Endothelial cell of umbilical vein (primary cell): ENCODE measurements at regions not wholly inside any gene's neighbourhood (a gene's known extent, or its start where the extent isn't known, plus 50 kb on each side); places are given as distances from the start of the nearest gene placed in this dataset.

Experiments used
- BruUV-seq: library from RNA; stranded (reverse); fragments of 400-500 nt; replicated peaks from 2 replicates; lab custom pipeline; 2021; lab: Mats Ljungman, UMichigan
- CTCF ChIA-PET: fragments of 300-600, 350-600 bp; sonication (Branson Sonifier 250); formaldehyde crosslinking; loops from one replicate; lab custom pipeline; 2021; ENCODE audit warnings: antibody characterized with exemption, inconsistent platforms; lab: Charles Lee
- POLR2A ChIA-PET: fragments of 300-600, 350-600 bp; sonication (Branson Sonifier 250); formaldehyde crosslinking; loops from one replicate; lab custom pipeline; 2021; ENCODE audit warnings: antibody characterized with exemption, inconsistent platforms; lab: Charles Lee
- DNase-seq: peaks from one replicate; pipeline ENCODE4 v3.0.0-alpha.2; 2011; ENCODE audit warnings: low read depth, low spot score
- FAIRE-seq: peaks from 2 replicates; lab custom pipeline; 2011; peaks lifted over from hg19 to GRCh38; lab: Jason Lieb, UNC
- H2AFZ ChIP-seq: 2 replicates; pipeline ENCODE4 v1.6.0; 2012; ENCODE audit warnings: low read depth, low read length, control low read depth, inconsistent platforms
- H3K27ac ChIP-seq: 2 replicates; pipeline ENCODE4 v1.5.1; 2011; ENCODE audit warnings: low read depth, mild to moderate bottlenecking, control low read depth, low read length, moderate library complexity; ENCODE audit not compliant: insufficient read depth
- H3K27me3 ChIP-seq, 2 experiments: 2 replicates each; pipeline versions ENCODE4 v1.6.0 to v1.6.1; 2011; ENCODE audit warnings: low read length in 2 of 2, mixed read lengths in 1 of 2; ENCODE audit not compliant: control insufficient read depth in 2 of 2, insufficient read depth in 2 of 2
- H3K36me3 ChIP-seq, 2 experiments: 2 replicates in 1 of 2; 3 replicates in 1 of 2; pipeline ENCODE4 v1.5.1; 2011; ENCODE audit warnings: low read length in 2 of 2, mild to moderate bottlenecking in 1 of 2, moderate library complexity in 1 of 2; ENCODE audit not compliant: control insufficient read depth in 2 of 2, insufficient read depth in 2 of 2; ENCODE audit errors: extremely low read depth in 1 of 2
- H3K4me1 ChIP-seq: 3 replicates; pipeline ENCODE4 v1.5.1; 2011; ENCODE audit warnings: mild to moderate bottlenecking, low read length; ENCODE audit not compliant: control insufficient read depth, insufficient read depth; ENCODE audit errors: extremely low read depth
- H3K4me2 ChIP-seq: 2 replicates; pipeline ENCODE4 v1.6.1; 2011; ENCODE audit warnings: low read length, control low read depth, mixed read lengths; ENCODE audit not compliant: insufficient read depth
- H3K4me3 ChIP-seq, 3 experiments: fragments of 200-600 bp in 1 of 3; sonication (generic), shearing (Covaris generic) in 1 of 3; replicated peaks in 1 of 3; 2 replicates each; pipeline ENCODE4 v1.5.1; 2011 to 2016; ENCODE audit warnings: control low read depth in 3 of 3, low read length in 3 of 3, mild to moderate bottlenecking in 2 of 3, inconsistent platforms in 1 of 3, low read depth in 1 of 3, moderate library complexity in 1 of 3; ENCODE audit not compliant: insufficient read depth in 1 of 3
- H3K79me2 ChIP-seq: 2 replicates; pipeline ENCODE4 v1.6.0; 2012; ENCODE audit warnings: low read length, inconsistent platforms; ENCODE audit not compliant: control insufficient read depth, insufficient read depth
- H3K9ac ChIP-seq: replicated peaks from 2 replicates; pipeline ENCODE3; 2011; ENCODE audit warnings: low read length, control low read depth; ENCODE audit not compliant: insufficient read depth; ENCODE audit errors: extremely low read depth
- H3K9me1 ChIP-seq: replicated peaks from 3 replicates; pipeline ENCODE4 v1.6.0; 2011; ENCODE audit warnings: mild to moderate bottlenecking, low read length; ENCODE audit not compliant: control insufficient read depth, insufficient read depth; ENCODE audit errors: extremely low read depth
- H3K9me3 ChIP-seq: replicated peaks from 2 replicates; pipeline ENCODE4 v1.5.1; 2012; ENCODE audit warnings: low read length, inconsistent platforms; ENCODE audit not compliant: control insufficient read depth, insufficient read depth
- H4K20me1 ChIP-seq: replicated peaks from 2 replicates; pipeline ENCODE3; 2011; ENCODE audit warnings: mild to moderate bottlenecking, low read length; ENCODE audit not compliant: control insufficient read depth, insufficient read depth; ENCODE audit errors: extremely low read depth
- POLR2A ChIP-seq: IDR thresholded peaks from 2 replicates; pipeline ENCODE4 v1.6.1; 2012; ENCODE audit warnings: low read depth, mild to moderate bottlenecking, control low read depth, low read length
- dilution Hi-C: fragments of 300-500 bp; cut with MboI; formaldehyde crosslinking; loops from one replicate; pipeline ENCODE4 v1.15.0; 2019; ENCODE audit warnings: low sequenced_read_pairs; ENCODE audit not compliant: extremely low pct_ligation_motif_present
- intact Hi-C: fragments of 100-400 bp; cut with micrococcal nuclease; formaldehyde crosslinking; loops from one replicate; pipeline ENCODE4 v1.10.0; 2022
- TF ChIP-seq, protein P1 (sequence below), 2 donors: IDR thresholded peaks; 1 replicate in 1 of 2; 2 replicates in 1 of 2; pipeline ENCODE4 v1.5.1; 2011; ENCODE audit warnings: low read length in 2 of 2, mild to moderate bottlenecking in 2 of 2, moderate library complexity in 2 of 2, control low read depth in 1 of 2, inconsistent platforms in 1 of 2, low read depth in 1 of 2; ENCODE audit not compliant: insufficient read depth in 1 of 2; ENCODE audit errors: extremely low read depth in 1 of 2

DNA sequence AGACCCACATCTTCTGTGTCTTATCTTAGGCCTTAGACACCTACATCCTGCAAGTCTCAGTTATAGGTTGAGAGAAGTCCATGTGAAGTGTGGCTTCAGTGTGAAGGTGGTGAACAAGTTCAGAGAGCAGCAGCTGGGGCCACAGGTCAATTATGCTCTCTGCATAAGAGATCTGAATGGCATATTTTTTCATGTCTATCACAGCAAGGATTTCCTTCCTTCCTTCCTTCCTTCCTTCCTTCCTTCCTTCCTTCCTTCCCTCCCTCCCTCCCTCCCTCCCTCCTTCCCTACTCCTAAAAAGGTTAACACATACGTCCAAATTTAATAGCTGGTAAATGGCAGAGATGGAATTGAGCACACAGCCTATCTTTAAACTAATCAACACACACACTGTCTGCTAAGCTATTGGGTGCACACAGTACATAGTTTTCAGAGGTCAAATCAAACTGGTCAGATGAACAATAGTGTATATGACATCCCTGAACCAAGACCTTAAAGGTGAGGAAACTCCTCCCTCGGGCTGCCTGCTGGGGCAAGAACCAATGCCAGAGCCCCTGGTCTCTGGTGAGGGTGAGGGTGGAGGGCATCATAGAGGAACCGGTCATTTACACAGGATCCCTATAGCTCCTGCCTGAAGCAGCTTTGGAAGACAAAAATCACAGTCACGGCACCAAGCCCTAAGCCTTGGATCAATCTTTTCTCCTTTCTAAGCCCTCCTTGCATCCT is 240.9 kb downstream of the ICOS start:
- POLR2A ChIA-PET, result no interaction called here
- dilution Hi-C loops, result no loop called here

GRCh38 chr2:204177977-204178522 is 241.5 kb downstream of the ICOS start:
- Histone ChIP-seq H3K27me3 (peaks cover 5 to 8% of the 10 kb centered on the region in 2 experiments), H3K9me1 (no peaks in the 10 kb centered on the region), H3K4me2 (no peak overlapping the region), H4K20me1 (no peaks in the 10 kb centered on the region), H3K36me3 (no peaks in the 10 kb centered on the region), H3K9me3 (no peaks in the 10 kb centered on the region), H3K27ac (no peak overlapping the region), H2AFZ (no peak overlapping the region), H3K79me2 (no peaks in the 10 kb centered on the region), H3K4me3 (no peak overlapping the region), H3K4me1 (no peaks in the 10 kb centered on the region), H3K9ac (no peak overlapping the region)
- intact Hi-C loops (loop anchor here (1.0 kb wide), 4 partner anchors 33 to 154 kb away; no protein-coding TSS in a partner anchor), dilution Hi-C loops (no loop called here)
- TF ChIP-seq, protein P1, sequence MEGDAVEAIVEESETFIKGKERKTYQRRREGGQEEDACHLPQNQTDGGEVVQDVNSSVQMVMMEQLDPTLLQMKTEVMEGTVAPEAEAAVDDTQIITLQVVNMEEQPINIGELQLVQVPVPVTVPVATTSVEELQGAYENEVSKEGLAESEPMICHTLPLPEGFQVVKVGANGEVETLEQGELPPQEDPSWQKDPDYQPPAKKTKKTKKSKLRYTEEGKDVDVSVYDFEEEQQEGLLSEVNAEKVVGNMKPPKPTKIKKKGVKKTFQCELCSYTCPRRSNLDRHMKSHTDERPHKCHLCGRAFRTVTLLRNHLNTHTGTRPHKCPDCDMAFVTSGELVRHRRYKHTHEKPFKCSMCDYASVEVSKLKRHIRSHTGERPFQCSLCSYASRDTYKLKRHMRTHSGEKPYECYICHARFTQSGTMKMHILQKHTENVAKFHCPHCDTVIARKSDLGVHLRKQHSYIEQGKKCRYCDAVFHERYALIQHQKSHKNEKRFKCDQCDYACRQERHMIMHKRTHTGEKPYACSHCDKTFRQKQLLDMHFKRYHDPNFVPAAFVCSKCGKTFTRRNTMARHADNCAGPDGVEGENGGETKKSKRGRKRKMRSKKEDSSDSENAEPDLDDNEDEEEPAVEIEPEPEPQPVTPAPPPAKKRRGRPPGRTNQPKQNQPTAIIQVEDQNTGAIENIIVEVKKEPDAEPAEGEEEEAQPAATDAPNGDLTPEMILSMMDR (IDR thresholded peaks at IDR 0.05; ENCODE audit: extremely low read depth in 1 of 2, insufficient read depth in 1 of 2, low read depth in 1 of 2, low read length in 2 of 2), result peak; percentile 61 to 63
- TF ChIP-seq POLR2A, result no peak
- POLR2A ChIA-PET, result no interaction called here
- BruUV-seq, result no TSS peak
- CTCF ChIA-PET, result interaction anchor here (0.6 to 6.1 kb wide), 41 partner anchors 9 to 1510 kb away, joined by 3 to 72 read pairs (median 5); partner anchors contain the start of gene NRP2
- peak; percentile 56 for FAIRE-seq
- peak; percentile 34 for DNase-seq

More for the DNA sequence above, 240.9 kb downstream of the ICOS start:
- DNase-seq, result no peak
- TF ChIP-seq, protein P1 (IDR thresholded peaks at IDR 0.05; ENCODE audit: extremely low read depth in 1 of 2, insufficient read depth in 1 of 2, low read depth in 1 of 2, low read length in 2 of 2), result no peak
- Histone ChIP-seq H3K4me3 (no peak overlapping the region), H3K79me2 (no peaks in the 10 kb centered on the region), H3K9ac (no peak overlapping the region), H2AFZ (no peak overlapping the region), H3K4me2 (no peak overlapping the region), H4K20me1 (no peaks in the 10 kb centered on the region), H3K4me1 (no peaks in the 10 kb centered on the region), H3K9me1 (no peaks in the 10 kb centered on the region), H3K9me3 (no peaks in the 10 kb centered on the region), H3K27ac (no peak overlapping the region), H3K36me3 (no peaks in the 10 kb centered on the region), H3K27me3 (peaks cover 9 to 12% of the 10 kb centered on the region in 2 experiments)
- no peak for FAIRE-seq
- intact Hi-C loops, result no loop called here
- BruUV-seq, result no TSS peak
- CTCF ChIA-PET, result interaction anchor here (0.7 to 6.1 kb wide), 36 partner anchors 8 to 1511 kb away, joined by 3 to 72 read pairs (median 6); no protein-coding TSS in a partner anchor
